Mesendoderm (in vitro differentiated cells): ENCODE measurements at regions not wholly inside any gene's neighbourhood (a gene's known extent, or its start where the extent isn't known, plus 50 kb on each side); places are given as distances from the start of the nearest gene placed in this dataset. TPM values are rescaled to one million over a fixed set of nuclear protein-coding genes. Genes with fewer than 3 reads are reported as not detected.

ENCODE experiments used
- small RNA-seq: library from polyadenylated mRNA; stranded (forward); fragments of <200 nt; extraction: miRNeasy Mini kit (QIAGEN cat#:217004); gene quantifications from one replicate; pipeline ENCODE3, GENCODE V24; 2013; ENCODE audit not compliant: insufficient read depth

Small RNA genes in the stretch of these regions (small RNA-seq; reads per million reads assigned to genes)
- gene RF00019, result not detected
